ENCODE measurements at regions not wholly inside any gene's neighbourhood (a gene's known extent, or its start where the extent isn't known, plus 50 kb on each side); places are given as distances from the start of the nearest gene placed in this dataset.
"Not testable (repeated sequence)": the region's sequence is repeated elsewhere in the genome, so short reads cannot be mapped to it uniquely, and the experiment has no call there.

DNA sequence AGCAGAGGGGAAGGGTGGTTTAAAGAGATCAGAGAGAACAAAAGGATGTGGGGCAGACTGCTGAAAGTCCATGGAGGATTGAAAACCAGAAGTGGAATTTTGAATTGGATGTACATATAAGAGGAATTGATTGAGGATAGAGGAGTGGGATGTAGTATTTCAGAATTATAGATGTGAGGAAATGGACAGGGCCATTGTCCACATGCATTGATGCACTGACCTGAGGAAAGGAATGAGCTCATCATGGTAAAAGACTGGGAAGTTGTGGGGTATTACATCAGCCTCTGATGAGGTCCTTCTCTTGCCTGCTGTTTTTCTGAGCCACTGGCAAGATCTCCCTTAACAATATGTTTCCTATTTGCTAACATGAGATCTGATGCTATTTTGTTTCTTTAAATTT, 365.7 kb upstream of the FANCL start:
- peak in 1 of 2 experiments; percentile 1 for DNase-seq
- TF ChIP-seq GATA1 (IDR thresholded peaks at IDR 0.05; ENCODE audit: low read depth, low read length) (no peak), POLR2A (IDR thresholded peaks at IDR 0.05; ENCODE audit: low read length) (no peak)

DNA sequence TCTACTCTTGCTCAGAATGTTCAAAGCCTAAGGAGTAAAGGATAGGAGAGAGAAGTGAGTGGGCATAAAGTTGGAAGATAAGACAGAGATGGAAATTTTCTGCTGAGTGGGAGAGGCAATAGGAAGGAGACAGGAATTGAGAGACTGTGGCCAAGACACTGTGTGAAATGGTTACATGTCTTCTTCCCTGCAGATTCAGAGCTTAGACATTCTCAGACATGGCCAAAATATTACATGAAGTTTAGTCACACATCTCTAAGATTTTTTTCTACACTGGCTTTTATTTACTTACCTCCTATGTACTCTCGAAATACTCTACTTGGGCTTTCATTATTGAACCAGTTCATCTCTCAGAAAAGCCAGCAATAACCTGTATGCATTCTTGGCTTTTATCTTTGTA, 363.0 kb upstream of the FANCL start:
- no peak for TF ChIP-seq GATA1 (IDR thresholded peaks at IDR 0.05; ENCODE audit: low read depth, low read length)
- no peak for TF ChIP-seq POLR2A (IDR thresholded peaks at IDR 0.05; ENCODE audit: low read length)
- no peak for DNase-seq

DNA sequence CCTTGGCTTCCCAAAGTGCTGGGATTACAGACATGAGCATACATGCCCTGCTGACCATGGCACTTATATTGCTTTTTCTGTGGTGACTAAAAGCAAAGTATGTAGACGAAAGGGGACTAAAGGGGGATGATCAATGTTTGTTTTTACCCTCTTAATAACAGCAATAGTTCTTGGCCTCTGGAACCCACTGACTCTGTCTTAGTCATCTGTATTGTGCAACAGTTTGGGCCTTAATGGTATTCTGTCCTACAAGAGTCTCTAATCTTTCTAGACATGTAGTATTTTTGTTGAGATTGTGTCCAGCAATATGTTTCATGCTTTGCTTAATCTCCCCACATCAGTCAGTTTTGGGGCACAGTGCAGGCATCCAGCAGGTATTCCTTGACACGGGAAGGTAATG, 359.9 kb upstream of the FANCL start:
- no peak for DNase-seq
- TF ChIP-seq GATA1 (IDR thresholded peaks at IDR 0.05; ENCODE audit: low read depth, low read length), result no peak
- no peak for TF ChIP-seq POLR2A (IDR thresholded peaks at IDR 0.05; ENCODE audit: low read length)

GRCh38 chr2:58598171-58598570, 357.0 kb upstream of the FANCL start:
- no peak for DNase-seq
- TF ChIP-seq GATA1 (IDR thresholded peaks at IDR 0.05; ENCODE audit: low read depth, low read length) (no peak), POLR2A (IDR thresholded peaks at IDR 0.05; ENCODE audit: low read length) (no peak)

DNA sequence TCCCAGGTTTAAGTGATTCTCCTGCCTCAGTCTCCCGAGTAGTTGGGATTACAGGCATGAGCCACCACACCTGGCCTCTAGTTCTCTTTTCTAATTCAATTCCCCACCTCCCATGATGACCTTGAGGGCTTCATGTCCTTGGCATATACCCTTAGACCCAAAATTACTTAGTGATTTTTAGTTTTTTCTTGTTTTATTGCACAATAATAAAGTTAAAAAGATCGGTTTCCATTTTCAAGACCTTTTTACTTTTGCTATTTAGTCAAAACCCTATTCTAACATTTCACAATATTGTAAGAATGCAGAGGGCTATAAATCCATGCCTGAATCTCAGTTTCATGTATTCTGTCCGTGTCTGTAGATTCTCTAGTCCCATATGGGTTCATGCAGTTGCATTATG, 354.6 kb upstream of the FANCL start:
- no peak for TF ChIP-seq GATA1 (IDR thresholded peaks at IDR 0.05; ENCODE audit: low read depth, low read length)
- no peak for TF ChIP-seq POLR2A (IDR thresholded peaks at IDR 0.05; ENCODE audit: low read length)
- no peak for DNase-seq

- TF ChIP-seq POLR2A (IDR thresholded peaks at IDR 0.05; ENCODE audit: low read length) (no peak), GATA1 (IDR thresholded peaks at IDR 0.05; ENCODE audit: low read depth, low read length) (no peak)
- no peak for DNase-seq
Observed at GRCh38 chr2:58594762-58595161, 353.6 kb upstream of the FANCL start.

- DNase-seq, result peak; percentile 10 to 26
Observed at GRCh38 chr2:58594175-58594574, 353.1 kb upstream of the FANCL start.

DNA sequence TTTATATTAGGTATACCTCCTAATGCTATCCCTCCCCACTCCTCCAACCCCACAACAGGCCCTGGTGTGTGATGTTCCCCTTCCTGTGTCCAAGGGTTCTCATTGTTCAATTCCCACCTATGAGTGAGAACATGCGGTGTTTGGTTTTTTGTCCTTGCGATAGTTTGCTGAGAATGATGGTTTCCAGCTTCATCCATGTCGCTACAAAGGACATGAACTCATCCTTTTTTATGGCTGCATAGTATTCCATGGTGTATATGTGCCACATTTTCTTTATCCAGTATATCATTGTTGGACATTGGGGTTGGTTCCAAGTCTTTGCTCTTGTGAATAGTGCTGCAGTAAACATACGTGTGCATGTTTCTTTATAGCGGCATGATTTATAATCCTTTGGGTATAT, 345.1 kb upstream of the FANCL start:
- DNase-seq, result not testable (repeated sequence)

More at GRCh38 chr2:58594175-58594574, 353.1 kb upstream of the FANCL start:
- no peak for TF ChIP-seq GATA1 (IDR thresholded peaks at IDR 0.05; ENCODE audit: low read depth, low read length)
- TF ChIP-seq POLR2A (IDR thresholded peaks at IDR 0.05; ENCODE audit: low read length), result no peak

- no peak for TF ChIP-seq GATA1 (IDR thresholded peaks at IDR 0.05; ENCODE audit: low read depth, low read length)
- no peak for TF ChIP-seq POLR2A (IDR thresholded peaks at IDR 0.05; ENCODE audit: low read length)
- no peak for DNase-seq
Observed at GRCh38 chr2:58585233-58585632, 344.1 kb upstream of the FANCL start.

DNA sequence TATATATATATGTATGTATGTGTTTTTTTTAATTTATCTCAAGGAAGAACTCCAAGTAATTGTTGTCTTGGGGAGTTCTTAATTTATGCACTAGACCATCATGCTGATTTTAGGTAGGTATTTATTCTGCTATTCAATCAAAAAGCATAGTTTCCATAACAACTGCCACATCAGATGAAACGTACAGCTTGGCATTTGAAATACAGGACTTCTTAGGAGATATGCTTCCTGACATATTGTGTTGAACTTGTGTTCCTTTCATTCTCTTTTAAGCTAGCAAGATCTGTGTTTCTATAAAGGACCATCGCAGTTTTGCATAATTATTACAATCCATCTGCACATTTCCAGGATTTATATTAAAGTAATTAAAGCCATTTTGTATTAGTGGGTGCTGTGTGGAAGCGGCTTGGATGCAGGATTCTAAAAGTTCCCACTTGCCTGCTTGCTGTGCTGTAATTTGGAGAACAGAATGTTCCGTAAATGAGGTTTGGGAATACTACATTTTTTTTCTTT, 343.5 kb upstream of the FANCL start:
- TF ChIP-seq POLR2A (IDR thresholded peaks at IDR 0.05; ENCODE audit: low read length) (no peak), GATA1 (IDR thresholded peaks at IDR 0.05; ENCODE audit: low read depth, low read length) (no peak)

GRCh38 chr2:58578276-58578675, 337.2 kb upstream of the FANCL start:
- TF ChIP-seq GATA1 (IDR thresholded peaks at IDR 0.05; ENCODE audit: low read depth, low read length), result no peak
- TF ChIP-seq POLR2A (IDR thresholded peaks at IDR 0.05; ENCODE audit: low read length), result no peak
- no peak for DNase-seq

More for the DNA sequence above, 343.5 kb upstream of the FANCL start:
- DNase-seq, result no peak

- TF ChIP-seq GATA1 (IDR thresholded peaks at IDR 0.05; ENCODE audit: low read depth, low read length) (no peak), POLR2A (IDR thresholded peaks at IDR 0.05; ENCODE audit: low read length) (no peak)
- DNase-seq, result no peak
Observed at GRCh38 chr2:58574873-58575272, 333.7 kb upstream of the FANCL start.

DNA sequence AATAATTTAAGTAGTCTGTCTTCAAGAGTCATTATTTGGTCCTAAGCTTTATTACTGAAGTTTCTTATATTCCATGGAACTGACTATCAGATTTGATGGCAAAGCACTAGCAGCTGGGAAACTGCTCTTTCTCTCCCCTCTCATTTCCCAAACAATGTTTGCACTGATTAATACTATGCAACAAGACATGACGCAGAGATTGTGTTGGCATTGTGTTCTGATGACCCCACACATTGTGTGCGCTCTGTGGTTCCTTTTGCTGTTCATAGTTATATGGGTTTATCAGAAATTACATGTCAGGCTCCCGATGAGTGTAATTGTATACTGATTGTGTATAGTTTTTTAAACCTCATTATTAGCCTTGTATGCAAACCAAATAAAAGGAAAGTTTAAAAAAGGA, 331.6 kb upstream of the FANCL start:
- TF ChIP-seq GATA1 (IDR thresholded peaks at IDR 0.05; ENCODE audit: low read depth, low read length) (no peak), POLR2A (IDR thresholded peaks at IDR 0.05; ENCODE audit: low read length) (no peak)
- no peak for DNase-seq

GRCh38 chr2:58571181-58571852, 330.2 kb upstream of the FANCL start:
- TF ChIP-seq POLR2A (IDR thresholded peaks at IDR 0.05; ENCODE audit: low read length) (no peak), GATA1 (IDR thresholded peaks at IDR 0.05; ENCODE audit: low read depth, low read length) (no peak)
- DNase-seq, result peak; percentile 53 to 60

- no peak for DNase-seq
Observed at GRCh38 chr2:58569475-58570185, 328.5 kb upstream of the FANCL start.

More at GRCh38 chr2:58569475-58570185, 328.5 kb upstream of the FANCL start:
- TF ChIP-seq POLR2A (IDR thresholded peaks at IDR 0.05; ENCODE audit: low read length) (no peak), GATA1 (IDR thresholded peaks at IDR 0.05; ENCODE audit: low read depth, low read length) (no peak)
